T-helper 2 cell (primary cell): ENCODE measurements at regions not wholly inside any gene's neighbourhood (a gene's known extent, or its start where the extent isn't known, plus 50 kb on each side); places are given as distances from the start of the nearest gene placed in this dataset.
"Not testable (repeated sequence)": the region's sequence is repeated elsewhere in the genome, so short reads cannot be mapped to it uniquely, and the experiment has no call there.

Experiments
- DNase-seq, 5 experiments: peaks; one replicate each; pipeline versions ENCODE4 v3.0.0 to v3.0.0-alpha.2; 2012 to 2022

DNA sequence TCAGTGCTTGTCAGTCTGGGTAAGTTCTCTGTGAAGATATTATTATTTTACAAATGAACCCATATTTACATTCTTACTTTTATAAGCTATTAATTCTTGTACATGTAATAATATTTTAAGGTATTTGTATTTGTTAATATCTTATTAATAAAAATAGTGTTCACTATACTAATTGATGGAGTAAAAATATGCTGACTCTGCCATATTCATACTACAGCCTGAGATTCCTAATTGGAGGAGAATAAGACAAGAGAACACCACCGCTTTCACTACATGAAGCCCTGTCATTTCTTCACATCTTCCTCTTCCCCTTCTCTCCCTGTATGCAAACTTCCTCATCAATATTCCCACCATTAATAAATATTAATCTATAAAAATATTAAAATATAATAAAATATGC is 167.6 kb upstream of the TUSC1 start:
- no peak for DNase-seq

DNA sequence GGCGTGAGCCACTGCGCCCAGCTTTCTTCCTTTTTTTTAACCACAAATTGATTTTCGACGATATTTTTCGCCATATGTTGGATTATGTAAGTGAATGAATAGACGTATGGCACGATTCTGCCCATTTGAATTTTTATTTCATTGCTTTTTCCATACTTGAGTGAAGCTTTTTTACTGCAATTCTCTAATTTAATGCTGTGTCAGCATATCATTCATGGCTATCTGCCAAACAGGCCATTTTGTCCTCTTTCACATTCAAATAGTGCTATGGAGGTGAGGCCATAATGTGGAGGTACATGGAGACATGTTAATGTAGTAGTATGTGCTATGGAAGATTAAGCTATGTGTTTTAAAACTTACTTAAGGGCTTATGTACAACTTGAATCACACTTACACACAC is 152.1 kb upstream of the TUSC1 start:
- no peak for DNase-seq

DNA sequence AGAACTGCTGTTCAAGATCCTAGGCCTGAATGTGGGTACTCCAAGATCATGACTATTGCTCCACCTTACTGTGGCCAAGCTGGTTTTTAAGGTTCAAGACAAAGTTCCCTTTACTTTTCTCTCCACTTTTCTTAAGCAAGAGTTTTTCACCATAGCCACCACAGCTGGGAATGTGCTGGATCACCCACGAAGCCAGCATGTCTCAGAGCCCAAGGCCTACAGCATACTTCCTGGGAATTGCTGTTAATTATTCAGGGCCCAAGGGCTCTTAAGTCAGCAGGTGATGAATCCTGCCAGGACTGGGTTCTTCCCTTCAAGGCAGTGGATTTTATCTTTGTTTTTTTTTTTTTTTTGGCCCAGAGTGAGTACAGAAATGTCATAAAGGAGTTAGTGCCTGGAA is 149.4 kb upstream of the TUSC1 start:
- DNase-seq, result no peak

DNA sequence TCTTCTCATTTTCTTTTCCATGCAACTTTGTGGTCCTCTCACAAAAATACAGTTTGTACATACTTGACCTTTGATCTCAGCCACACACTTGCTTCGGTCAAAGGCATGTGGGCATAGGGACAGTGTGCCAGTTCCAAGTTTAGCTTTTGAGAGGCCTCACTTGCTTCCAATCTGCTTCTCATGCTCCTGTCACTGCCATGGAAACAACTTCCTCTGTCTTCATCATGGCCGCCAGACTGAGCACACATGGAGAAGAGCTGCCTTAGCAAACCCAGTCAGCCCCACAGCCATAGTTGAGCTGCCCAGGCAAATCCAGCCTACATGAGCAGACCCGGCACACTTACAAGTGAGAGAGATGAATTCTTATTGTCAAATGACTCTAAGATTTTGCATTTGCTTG is 138.2 kb upstream of the TUSC1 start:
- DNase-seq, result no peak

- no peak for DNase-seq
Measured at GRCh38 chr9:25814023-25814422, 135.8 kb upstream of the TUSC1 start.

GRCh38 chr9:25813478-25813877 is 135.2 kb upstream of the TUSC1 start:
- DNase-seq, result no peak

- DNase-seq, result no peak
Measured at GRCh38 chr9:25808554-25808953, 130.3 kb upstream of the TUSC1 start.

GRCh38 chr9:25804856-25805255 is 126.6 kb upstream of the TUSC1 start:
- no peak for DNase-seq

DNA sequence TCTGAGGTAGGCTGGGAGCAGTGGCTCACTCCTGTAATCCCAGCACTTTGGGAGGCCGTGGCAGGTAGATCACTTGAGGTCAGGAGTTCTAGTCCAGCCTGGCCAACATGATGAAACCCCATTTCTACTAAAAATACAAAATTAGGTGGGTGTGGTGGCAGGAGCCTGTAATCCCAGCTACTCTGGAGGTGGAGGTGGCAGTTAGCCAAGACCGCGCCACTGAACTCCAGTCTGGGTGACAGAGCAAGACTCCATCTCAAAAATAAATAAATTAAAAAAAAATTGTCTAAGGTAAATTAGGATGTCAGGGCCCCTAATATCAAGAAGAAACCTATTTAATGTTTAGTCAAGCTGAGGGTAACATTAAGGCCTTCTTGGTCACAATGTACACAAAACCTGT is 123.7 kb upstream of the TUSC1 start:
- DNase-seq, result not testable (repeated sequence)

GRCh38 chr9:25773805-25774204 is 95.6 kb upstream of the TUSC1 start:
- DNase-seq, result no peak

GRCh38 chr9:25755951-25756350 is 77.7 kb upstream of the TUSC1 start:
- DNase-seq, result no peak

DNA sequence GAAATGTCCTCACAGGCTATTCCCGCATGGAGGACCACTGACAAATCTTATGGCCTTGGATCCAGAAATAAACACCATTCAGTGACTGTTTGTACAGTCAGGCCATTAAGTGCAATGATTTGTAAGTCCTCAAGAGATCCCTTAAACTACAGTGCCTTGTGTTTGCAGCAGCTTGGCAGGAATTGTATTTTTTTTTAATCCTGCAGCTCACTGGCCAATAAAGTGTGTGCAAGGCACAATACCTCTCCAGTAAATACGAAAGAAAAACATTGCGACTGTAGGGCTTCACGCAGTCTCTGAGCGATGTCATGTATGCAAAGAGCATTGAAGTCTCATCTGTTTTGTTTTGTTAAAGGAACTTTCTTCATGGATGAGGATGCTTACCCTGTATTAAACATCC is 74.2 kb upstream of the TUSC1 start:
- no peak for DNase-seq

DNA sequence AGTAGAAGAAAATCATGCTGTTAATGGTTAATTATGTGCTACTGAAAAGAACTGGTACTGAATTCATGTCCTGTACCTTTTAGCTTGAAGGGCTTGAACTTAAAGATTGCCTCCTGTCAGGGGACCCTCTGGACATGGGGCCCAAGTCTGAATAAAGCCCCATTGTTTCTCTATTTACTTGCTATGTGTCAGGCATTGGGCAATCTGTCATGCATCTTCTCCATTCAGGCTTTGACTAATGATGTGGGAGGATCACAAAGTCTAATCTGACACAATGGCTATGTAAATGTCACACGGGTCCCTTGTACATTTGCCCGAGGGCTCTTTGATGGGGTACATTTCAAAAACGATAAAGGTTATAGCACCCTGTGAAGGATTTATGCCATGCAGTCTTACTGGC is 64.0 kb upstream of the TUSC1 start:
- DNase-seq, result no peak

DNA sequence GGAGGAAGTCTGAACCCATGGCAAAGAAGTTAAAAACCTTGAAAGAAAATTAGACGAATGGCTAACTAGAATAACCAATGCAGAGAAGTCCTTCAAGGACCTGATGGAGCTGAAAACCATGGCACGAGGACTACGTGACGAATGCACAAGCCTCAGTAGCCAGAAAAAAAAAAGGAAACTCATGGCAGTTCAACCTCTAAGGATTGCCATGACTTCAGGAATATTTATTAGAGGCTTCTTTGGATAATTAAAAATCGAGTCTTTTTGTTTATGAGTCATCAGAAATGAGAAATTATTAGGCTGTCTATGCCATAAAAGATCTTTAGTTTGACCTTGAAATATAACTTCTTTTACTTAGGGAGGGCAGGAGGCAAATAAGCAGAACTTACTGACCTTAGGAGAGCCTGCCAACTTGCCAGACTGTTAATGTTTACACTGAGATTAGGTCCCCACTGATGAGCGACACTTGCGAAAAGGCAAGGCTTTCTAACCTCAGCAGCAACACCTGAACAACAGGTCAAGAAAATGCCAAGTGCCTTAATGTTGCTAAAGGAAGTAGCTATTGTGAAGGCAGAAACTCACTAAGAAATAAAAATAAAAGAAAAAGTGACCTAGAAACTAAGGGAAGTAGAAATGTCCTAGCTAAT is 55.2 kb upstream of the TUSC1 start:
- DNase-seq, result no peak

DNA sequence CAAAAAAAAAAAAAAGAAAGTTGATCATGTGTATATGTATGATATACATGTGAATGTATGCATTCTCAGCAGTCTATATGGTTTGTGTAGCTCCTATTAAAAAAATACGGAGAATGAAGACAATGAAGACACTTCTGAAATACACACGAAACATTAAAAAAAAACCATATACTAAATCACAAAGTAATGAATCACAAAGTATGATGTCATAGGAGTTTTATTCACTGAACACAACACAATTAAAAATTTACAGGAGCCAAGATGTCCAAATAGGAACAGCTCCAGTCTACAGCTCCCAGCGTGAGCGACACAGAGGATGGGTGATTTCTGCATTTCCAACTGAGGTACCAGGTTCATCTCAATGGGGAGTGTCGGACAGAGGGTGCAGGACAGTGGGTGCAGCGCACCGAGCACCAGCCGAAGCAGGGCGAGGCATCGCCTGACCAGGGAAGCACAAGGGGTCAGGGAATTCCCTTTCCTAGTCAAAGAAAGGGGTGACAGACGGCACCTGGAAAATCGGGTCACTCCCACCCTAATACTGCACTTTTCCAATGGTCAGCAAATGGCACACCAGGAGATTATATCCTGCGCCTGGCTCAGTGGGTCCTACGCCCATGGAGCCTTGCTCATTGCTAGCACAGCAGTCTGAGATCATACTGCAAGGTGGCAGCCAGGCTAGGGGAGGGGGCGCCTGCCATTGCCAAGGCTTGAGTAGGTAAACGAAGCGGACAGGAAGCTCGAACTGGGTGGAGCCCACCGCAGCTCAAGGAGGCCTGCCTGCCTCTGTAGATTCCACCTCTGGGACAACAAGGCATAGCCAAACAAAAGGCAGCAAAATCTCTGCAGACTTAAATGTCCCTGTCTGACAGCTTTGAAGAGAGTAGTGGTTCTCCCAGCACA is 53.9 kb upstream of the TUSC1 start:
- not testable (repeated sequence) for DNase-seq
